IPS-15b (cell line): ENCODE measurements at regions not wholly inside any gene's neighbourhood (a gene's known extent, or its start where the extent isn't known, plus 50 kb on each side); places are given as distances from the start of the nearest gene placed in this dataset.
"Not testable (repeated sequence)": the region's sequence is repeated elsewhere in the genome, so short reads cannot be mapped to it uniquely, and the experiment has no call there.

Source experiments
- H3K27me3 ChIP-seq: one replicate; pipeline ENCODE4 v1.6.1; 2013; ENCODE audit warnings: low read length; ENCODE audit not compliant: control insufficient read depth, insufficient read depth
- H3K36me3 ChIP-seq: one replicate; pipeline ENCODE4 v1.6.1; 2013; ENCODE audit warnings: low read length; ENCODE audit not compliant: control insufficient read depth, insufficient read depth
- H3K4me1 ChIP-seq: one replicate; pipeline ENCODE4 v1.6.1; 2013; ENCODE audit warnings: mild to moderate bottlenecking, low read length; ENCODE audit not compliant: control insufficient read depth, insufficient read depth
- H3K4me3 ChIP-seq: one replicate; pipeline ENCODE4 v1.5.1; 2013; ENCODE audit warnings: low read depth, low read length
- H3K9ac ChIP-seq: one replicate; pipeline ENCODE4 v1.6.1; 2013; ENCODE audit warnings: low read depth, mild to moderate bottlenecking, low read length
- H3K9me3 ChIP-seq: one replicate; pipeline ENCODE4 v1.6.1; 2013; ENCODE audit warnings: mild to moderate bottlenecking, low read length; ENCODE audit not compliant: control insufficient read depth, insufficient read depth

- H3K4me1 ChIP-seq, H3K36me3 ChIP-seq, H3K9ac ChIP-seq, H3K27me3 ChIP-seq, H3K4me3 ChIP-seq, H3K9me3 ChIP-seq: not testable (repeated sequence)
Observed at GRCh38 chr6:11880156-11880555, 101.6 kb upstream of the ADTRP start.

- Histone ChIP-seq H3K9me3 (no peaks in the 10 kb centered on the region), H3K9ac (no peak overlapping the region), H3K27me3 (no peaks in the 10 kb centered on the region), H3K4me1 (no peaks in the 10 kb centered on the region), H3K36me3 (no peaks in the 10 kb centered on the region), H3K4me3 (no peak overlapping the region)
Observed at GRCh38 chr6:11878735-11879134, 100.1 kb upstream of the ADTRP start.

GRCh38 chr6:11878029-11878428 lies 99.4 kb upstream of the ADTRP start:
- no peaks in the 10 kb centered on the region for H3K36me3 ChIP-seq
- H3K9ac ChIP-seq, result no peak overlapping the region
- no peaks in the 10 kb centered on the region for H3K4me1 ChIP-seq
- H3K27me3 ChIP-seq, result no peaks in the 10 kb centered on the region
- no peak overlapping the region for H3K4me3 ChIP-seq
- H3K9me3 ChIP-seq, result no peaks in the 10 kb centered on the region

GRCh38 chr6:11876934-11877433 lies 98.4 kb upstream of the ADTRP start:
- no peaks in the 10 kb centered on the region for H3K4me1 ChIP-seq
- H3K27me3 ChIP-seq, result no peaks in the 10 kb centered on the region
- no peak overlapping the region for H3K4me3 ChIP-seq
- no peaks in the 10 kb centered on the region for H3K9me3 ChIP-seq
- H3K36me3 ChIP-seq, result no peaks in the 10 kb centered on the region
- no peak overlapping the region for H3K9ac ChIP-seq

GRCh38 chr6:11875325-11876109 lies 96.9 kb upstream of the ADTRP start:
- Histone ChIP-seq H3K36me3 (no peaks in the 10 kb centered on the region), H3K27me3 (no peaks in the 10 kb centered on the region), H3K9ac (no peak overlapping the region), H3K9me3 (no peaks in the 10 kb centered on the region), H3K4me1 (no peaks in the 10 kb centered on the region), H3K4me3 (no peak overlapping the region)

GRCh38 chr6:11869672-11870340 lies 91.2 kb upstream of the ADTRP start:
- H3K9me3 ChIP-seq, result no peaks in the 10 kb centered on the region
- no peak overlapping the region for H3K9ac ChIP-seq
- no peaks in the 10 kb centered on the region for H3K27me3 ChIP-seq
- no peaks in the 10 kb centered on the region for H3K36me3 ChIP-seq
- H3K4me1 ChIP-seq, result no peaks in the 10 kb centered on the region
- H3K4me3 ChIP-seq, result no peak overlapping the region

- Histone ChIP-seq H3K4me3 (no peak overlapping the region), H3K27me3 (no peaks in the 10 kb centered on the region), H3K4me1 (no peaks in the 10 kb centered on the region), H3K9ac (no peak overlapping the region), H3K9me3 (no peaks in the 10 kb centered on the region), H3K36me3 (no peaks in the 10 kb centered on the region)
Observed at GRCh38 chr6:11868392-11868791, 89.8 kb upstream of the ADTRP start.

GRCh38 chr6:11865680-11866300 lies 87.2 kb upstream of the ADTRP start:
- Histone ChIP-seq H3K9ac (no peak overlapping the region), H3K9me3 (no peaks in the 10 kb centered on the region), H3K27me3 (no peaks in the 10 kb centered on the region), H3K4me1 (no peaks in the 10 kb centered on the region), H3K36me3 (no peaks in the 10 kb centered on the region), H3K4me3 (no peak overlapping the region)

GRCh38 chr6:11858439-11858838 lies 79.8 kb upstream of the ADTRP start:
- Histone ChIP-seq H3K9ac (no peak overlapping the region), H3K27me3 (no peaks in the 10 kb centered on the region), H3K9me3 (no peaks in the 10 kb centered on the region), H3K36me3 (no peaks in the 10 kb centered on the region), H3K4me3 (no peak overlapping the region), H3K4me1 (no peaks in the 10 kb centered on the region)

- no peak overlapping the region for H3K4me3 ChIP-seq
- no peaks in the 10 kb centered on the region for H3K27me3 ChIP-seq
- no peak overlapping the region for H3K9ac ChIP-seq
- H3K4me1 ChIP-seq, result no peaks in the 10 kb centered on the region
- H3K9me3 ChIP-seq, result no peaks in the 10 kb centered on the region
- no peaks in the 10 kb centered on the region for H3K36me3 ChIP-seq
Observed at GRCh38 chr6:11855743-11856142, 77.1 kb upstream of the ADTRP start.

- Histone ChIP-seq H3K4me1 (no peaks in the 10 kb centered on the region), H3K27me3 (no peaks in the 10 kb centered on the region), H3K4me3 (no peak overlapping the region), H3K9me3 (no peaks in the 10 kb centered on the region), H3K36me3 (no peaks in the 10 kb centered on the region), H3K9ac (no peak overlapping the region)
Observed at GRCh38 chr6:11854408-11855165, 76.0 kb upstream of the ADTRP start.
